GM12878 (cell line): ENCODE measurements at regions not wholly inside any gene's neighbourhood (a gene's known extent, or its start where the extent isn't known, plus 50 kb on each side); places are given as distances from the start of the nearest gene placed in this dataset.

ENCODE experiments used
- ATAC-seq: fragments of 200-7000 bp; cut with Tn5 transposase; 3 replicates; pipeline ENCODE4 v1.9.1; 2020; ENCODE audit warnings: mild to moderate bottlenecking, moderate library complexity
- BruUV-seq: library from RNA; stranded (reverse); fragments of 400-500 nt; replicated peaks from 2 replicates; lab custom pipeline; 2021; lab: Mats Ljungman, UMichigan
- CTCF ChIA-PET: fragments of 300-600 bp; sonication (Branson Sonifier 250); formaldehyde crosslinking; extraction: SDS; loops from one replicate; lab custom pipeline; 2021; ENCODE audit warnings: inconsistent platforms; lab: Yijun Ruan, JAX
- POLR2A ChIA-PET: fragments of 350-600 bp; formaldehyde crosslinking; extraction: SDS; loops from one replicate; lab custom pipeline; 2021; ENCODE audit warnings: inconsistent platforms; lab: Charles Lee
- RAD21 ChIA-PET: fragments of 300-600 bp; sonication (Branson Sonifier 250); formaldehyde crosslinking; loops from one replicate; lab custom pipeline; 2023; ENCODE audit warnings: antibody characterized with exemption; ENCODE audit not compliant: unreplicated experiment; lab: Charles Lee
- SMC1A ChIA-PET: fragments of 300-600 bp; sonication (Branson Sonifier 250); formaldehyde crosslinking; loops from one replicate; lab custom pipeline; 2023; ENCODE audit not compliant: unreplicated experiment, uncharacterized antibody; lab: Charles Lee
- DNase-seq: peaks from one replicate; pipeline ENCODE4 v3.0.0-alpha.2; 2011; ENCODE audit warnings: low read depth, low spot score
- FAIRE-seq: peaks from 3 replicates; lab custom pipeline; 2011; peaks lifted over from hg19 to GRCh38; lab: Jason Lieb, UNC
- H2AFZ ChIP-seq: 2 replicates; pipeline ENCODE4 v1.6.0; 2011; ENCODE audit warnings: low read depth, low read length, control low read depth; ENCODE audit not compliant: control insufficient read depth
- H3K27ac ChIP-seq: 2 replicates; pipeline ENCODE4 v1.5.1; 2011; ENCODE audit warnings: control low read depth; ENCODE audit not compliant: control insufficient read depth, insufficient read depth
- H3K27me3 ChIP-seq, 2 experiments: replicated peaks in 1 of 2; 2 replicates each; pipeline versions ENCODE4 v1.6.0 to v1.6.1; 2011; ENCODE audit warnings: low read length in 1 of 2; ENCODE audit not compliant: control insufficient read depth in 2 of 2, insufficient read depth in 2 of 2
- H3K36me3 ChIP-seq, 2 experiments: 2 replicates each; pipeline ENCODE4 v1.5.1; 2011; ENCODE audit warnings: low read length in 1 of 2; ENCODE audit not compliant: control insufficient read depth in 2 of 2, insufficient read depth in 2 of 2
- H3K4me1 ChIP-seq: 2 replicates; pipeline ENCODE4 v1.6.1; 2011; ENCODE audit warnings: mild to moderate bottlenecking, low read length, moderate library complexity, mixed read lengths; ENCODE audit not compliant: control insufficient read depth, insufficient read depth
- H3K4me2 ChIP-seq: 2 replicates; pipeline ENCODE4 v1.6.0; 2011; ENCODE audit warnings: control low read depth; ENCODE audit not compliant: control insufficient read depth, insufficient read depth
- H3K4me3 ChIP-seq: fragments of 200-600 bp; sonication (generic); 2 replicates; pipeline ENCODE4 v1.5.1; 2016
- H3K79me2 ChIP-seq: 2 replicates; pipeline ENCODE4 v1.6.0; 2011; ENCODE audit warnings: low read length; ENCODE audit not compliant: control insufficient read depth, insufficient read depth
- H3K9ac ChIP-seq: 2 replicates; pipeline ENCODE4 v1.8.0; 2011; ENCODE audit warnings: low read length, control low read depth, mixed read lengths; ENCODE audit not compliant: control insufficient read depth, insufficient read depth
- H3K9me3 ChIP-seq: replicated peaks from 3 replicates; pipeline ENCODE4 v1.5.1; 2011; ENCODE audit warnings: mild to moderate bottlenecking, low read length; ENCODE audit not compliant: control insufficient read depth, insufficient read depth
- H4K20me1 ChIP-seq: 2 replicates; pipeline ENCODE4 v1.6.0; 2011; ENCODE audit not compliant: control insufficient read depth, insufficient read depth
- KDM1A ChIP-seq: fragments of 200-600 bp; sonication (generic); IDR thresholded peaks from 2 replicates; pipeline ENCODE4 v1.6.1; 2016; ENCODE audit warnings: borderline replicate concordance
- KLF5 ChIP-seq: fragments of 450-650 bp; IDR thresholded peaks from 2 replicates; pipeline ENCODE4 v1.6.1; 2014; ENCODE audit warnings: mild to moderate bottlenecking; ENCODE audit not compliant: partially characterized antibody
- MXI1 ChIP-seq: fragments of 150-350 bp; IDR thresholded peaks from 2 replicates; pipeline ENCODE4 v1.6.1; 2011; ENCODE audit warnings: low read depth, mild to moderate bottlenecking, inconsistent platforms, low read length, improper control_type of control experiment
- NFYB ChIP-seq: IDR thresholded peaks from 2 replicates; pipeline ENCODE4 v1.6.1; 2011; ENCODE audit warnings: low read depth, mild to moderate bottlenecking, low read length, improper control_type of control experiment, moderate library complexity; ENCODE audit not compliant: insufficient read depth
- NR2C1 ChIP-seq: fragments of 450-650 bp; IDR thresholded peaks from 2 replicates; pipeline ENCODE4 v1.6.1; 2017; ENCODE audit warnings: antibody characterized with exemption, mild to moderate bottlenecking, moderate library complexity
- STAT1 ChIP-seq: fragments of 450-650 bp; conservative IDR thresholded peaks from 2 replicates; pipeline ENCODE4 v1.6.1; 2014; ENCODE audit warnings: antibody characterized with exemption, mild to moderate bottlenecking
- SUPT20H ChIP-seq: IDR thresholded peaks from 2 replicates; pipeline ENCODE4 v1.6.1; 2011; ENCODE audit warnings: low read depth, mild to moderate bottlenecking, low read length, moderate library complexity, borderline replicate concordance; ENCODE audit not compliant: control insufficient read depth
- SUZ12 ChIP-seq: fragments of 200-600 bp; sonication (generic); IDR thresholded peaks from one replicate; pipeline ENCODE4 v1.6.1; 2018; ENCODE audit warnings: antibody characterized with exemption, mild to moderate bottlenecking; ENCODE audit not compliant: unreplicated experiment
- TCF3 ChIP-seq: IDR thresholded peaks from 2 replicates; pipeline ENCODE4 v1.6.1; 2012; ENCODE audit warnings: low read depth, mild to moderate bottlenecking, low read length, borderline replicate concordance; ENCODE audit not compliant: insufficient read depth
- in situ Hi-C: fragments of 300-500 bp; cut with MboI; formaldehyde crosslinking; loops from 9 replicates; pipeline ENCODE4 v1.14.3; 2018; ENCODE audit warnings: mixed read lengths
- intact Hi-C: fragments of 100-400 bp; cut with micrococcal nuclease; formaldehyde crosslinking; loops from one replicate; pipeline ENCODE4 v1.14.2; 2022; ENCODE audit not compliant: unreplicated experiment
- TF ChIP-seq, protein P1 (sequence below): IDR thresholded peaks from 2 replicates; pipeline ENCODE4 v1.6.1; 2012; ENCODE audit warnings: improper control_type of control experiment, low read depth, low read length; ENCODE audit not compliant: insufficient replicate concordance
- TF ChIP-seq, protein P2 (sequence below): IDR thresholded peaks from 2 replicates; pipeline ENCODE4 v1.6.1; 2011; ENCODE audit warnings: low read depth, mild to moderate bottlenecking, low read length, moderate library complexity, borderline replicate concordance; ENCODE audit errors: extremely low read depth
- TF ChIP-seq, protein P3 (sequence below): fragments of 450-650 bp; IDR thresholded peaks from 2 replicates; pipeline ENCODE4 v1.6.1; 2018; ENCODE audit warnings: mild to moderate bottlenecking, low read depth, moderate library complexity; ENCODE audit not compliant: partially characterized antibody
- TF ChIP-seq, protein P4 (sequence below): IDR thresholded peaks from 2 replicates; pipeline ENCODE4 v1.6.1; 2011; ENCODE audit warnings: mild to moderate bottlenecking, low read depth, low read length, moderate library complexity; ENCODE audit not compliant: insufficient replicate concordance

DNA sequence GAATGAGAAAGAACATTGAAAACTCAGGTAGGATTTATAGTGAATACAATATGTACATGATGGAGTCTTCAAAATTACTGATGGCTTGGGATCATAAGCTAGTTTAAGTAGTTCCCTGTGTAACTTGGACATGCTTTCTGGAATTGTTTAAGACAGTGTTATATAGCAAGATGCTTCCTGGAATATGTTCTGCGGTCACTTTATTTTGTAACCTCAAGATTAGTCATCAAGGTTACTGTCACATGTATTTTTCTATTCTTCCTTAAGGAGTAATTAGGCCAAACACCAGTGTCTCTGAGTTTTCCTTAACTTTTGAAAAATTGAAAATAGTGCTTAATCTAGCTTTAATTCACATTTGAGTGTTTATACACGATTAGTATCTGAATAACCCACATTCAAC lies 760.3 kb upstream of the ARRDC4 start (continued):
- TF ChIP-seq, protein P1, sequence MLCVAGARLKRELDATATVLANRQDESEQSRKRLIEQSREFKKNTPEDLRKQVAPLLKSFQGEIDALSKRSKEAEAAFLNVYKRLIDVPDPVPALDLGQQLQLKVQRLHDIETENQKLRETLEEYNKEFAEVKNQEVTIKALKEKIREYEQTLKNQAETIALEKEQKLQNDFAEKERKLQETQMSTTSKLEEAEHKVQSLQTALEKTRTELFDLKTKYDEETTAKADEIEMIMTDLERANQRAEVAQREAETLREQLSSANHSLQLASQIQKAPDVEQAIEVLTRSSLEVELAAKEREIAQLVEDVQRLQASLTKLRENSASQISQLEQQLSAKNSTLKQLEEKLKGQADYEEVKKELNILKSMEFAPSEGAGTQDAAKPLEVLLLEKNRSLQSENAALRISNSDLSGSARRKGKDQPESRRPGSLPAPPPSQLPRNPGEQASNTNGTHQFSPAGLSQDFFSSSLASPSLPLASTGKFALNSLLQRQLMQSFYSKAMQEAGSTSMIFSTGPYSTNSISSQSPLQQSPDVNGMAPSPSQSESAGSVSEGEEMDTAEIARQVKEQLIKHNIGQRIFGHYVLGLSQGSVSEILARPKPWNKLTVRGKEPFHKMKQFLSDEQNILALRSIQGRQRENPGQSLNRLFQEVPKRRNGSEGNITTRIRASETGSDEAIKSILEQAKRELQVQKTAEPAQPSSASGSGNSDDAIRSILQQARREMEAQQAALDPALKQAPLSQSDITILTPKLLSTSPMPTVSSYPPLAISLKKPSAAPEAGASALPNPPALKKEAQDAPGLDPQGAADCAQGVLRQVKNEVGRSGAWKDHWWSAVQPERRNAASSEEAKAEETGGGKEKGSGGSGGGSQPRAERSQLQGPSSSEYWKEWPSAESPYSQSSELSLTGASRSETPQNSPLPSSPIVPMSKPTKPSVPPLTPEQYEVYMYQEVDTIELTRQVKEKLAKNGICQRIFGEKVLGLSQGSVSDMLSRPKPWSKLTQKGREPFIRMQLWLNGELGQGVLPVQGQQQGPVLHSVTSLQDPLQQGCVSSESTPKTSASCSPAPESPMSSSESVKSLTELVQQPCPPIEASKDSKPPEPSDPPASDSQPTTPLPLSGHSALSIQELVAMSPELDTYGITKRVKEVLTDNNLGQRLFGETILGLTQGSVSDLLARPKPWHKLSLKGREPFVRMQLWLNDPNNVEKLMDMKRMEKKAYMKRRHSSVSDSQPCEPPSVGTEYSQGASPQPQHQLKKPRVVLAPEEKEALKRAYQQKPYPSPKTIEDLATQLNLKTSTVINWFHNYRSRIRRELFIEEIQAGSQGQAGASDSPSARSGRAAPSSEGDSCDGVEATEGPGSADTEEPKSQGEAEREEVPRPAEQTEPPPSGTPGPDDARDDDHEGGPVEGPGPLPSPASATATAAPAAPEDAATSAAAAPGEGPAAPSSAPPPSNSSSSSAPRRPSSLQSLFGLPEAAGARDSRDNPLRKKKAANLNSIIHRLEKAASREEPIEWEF: no peak
- TF ChIP-seq KLF5 (no peak), KDM1A (no peak)

DNA sequence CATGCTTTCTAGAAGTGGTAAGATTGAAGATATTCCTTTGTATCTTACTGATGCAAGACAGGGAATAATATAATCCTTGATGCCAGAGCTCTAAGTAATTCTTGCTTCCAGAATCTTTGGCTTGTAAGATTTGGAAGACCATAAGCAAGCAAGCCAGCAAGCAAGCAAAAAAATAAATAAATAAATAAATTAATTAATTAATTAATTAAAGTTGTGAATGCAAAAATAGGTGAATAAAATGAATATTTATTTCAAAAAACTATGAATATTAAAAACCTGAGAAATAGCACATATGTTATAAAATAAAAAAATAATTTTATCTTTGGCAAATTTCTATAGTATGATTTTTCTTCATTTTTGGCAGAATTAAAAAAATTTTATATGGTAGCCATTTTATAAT lies 750.2 kb upstream of the ARRDC4 start:
- no peaks in the 10 kb centered on the region for H3K4me1 ChIP-seq
- no peak overlapping the region for H3K4me3 ChIP-seq
- ATAC-seq (no peak), FAIRE-seq (no peak), DNase-seq (no peak)
- in situ Hi-C loops: no loop called here
- RAD21 ChIA-PET: interaction anchor here (1.9 to 2.4 kb wide), 2 partner anchors 21 to 23 kb away, joined by 7 to 12 read pairs; no protein-coding TSS in a partner anchor
- no peak overlapping the region for H3K27ac ChIP-seq
- no peak overlapping the region for H2AFZ ChIP-seq
- no peaks in the 10 kb centered on the region for H3K36me3 ChIP-seq
- CTCF ChIA-PET: interaction anchor here (1.5 kb wide), 1 partner anchor 278 kb away, joined by 4 read pairs; no protein-coding TSS in a partner anchor
- H3K27me3 ChIP-seq: no peaks in the 10 kb centered on the region
- H3K4me2 ChIP-seq: no peak overlapping the region
- intact Hi-C loops: no loop called here
- BruUV-seq: no TSS peak
- no peak overlapping the region for H3K9ac ChIP-seq
- SMC1A ChIA-PET: interaction anchor here (0.6 to 5.0 kb wide), 6 partner anchors 8 to 65 kb away, joined by 3 to 31 read pairs (median 5); no protein-coding TSS in a partner anchor
- H3K79me2 ChIP-seq: no peaks in the 10 kb centered on the region
- H3K9me3 ChIP-seq: no peaks in the 10 kb centered on the region
- POLR2A ChIA-PET: no interaction called here
- H4K20me1 ChIP-seq: no peaks in the 10 kb centered on the region
- TF ChIP-seq, protein P2, sequence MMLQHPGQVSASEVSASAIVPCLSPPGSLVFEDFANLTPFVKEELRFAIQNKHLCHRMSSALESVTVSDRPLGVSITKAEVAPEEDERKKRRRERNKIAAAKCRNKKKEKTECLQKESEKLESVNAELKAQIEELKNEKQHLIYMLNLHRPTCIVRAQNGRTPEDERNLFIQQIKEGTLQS: no peak
- TF ChIP-seq SUPT20H (no peak), MXI1 (no peak), SUZ12 (no peak), KDM1A (no peak), NFYB (no peak), STAT1 (no peak), TCF3 (no peak), NR2C1 (no peak)
- TF ChIP-seq, protein P3, sequence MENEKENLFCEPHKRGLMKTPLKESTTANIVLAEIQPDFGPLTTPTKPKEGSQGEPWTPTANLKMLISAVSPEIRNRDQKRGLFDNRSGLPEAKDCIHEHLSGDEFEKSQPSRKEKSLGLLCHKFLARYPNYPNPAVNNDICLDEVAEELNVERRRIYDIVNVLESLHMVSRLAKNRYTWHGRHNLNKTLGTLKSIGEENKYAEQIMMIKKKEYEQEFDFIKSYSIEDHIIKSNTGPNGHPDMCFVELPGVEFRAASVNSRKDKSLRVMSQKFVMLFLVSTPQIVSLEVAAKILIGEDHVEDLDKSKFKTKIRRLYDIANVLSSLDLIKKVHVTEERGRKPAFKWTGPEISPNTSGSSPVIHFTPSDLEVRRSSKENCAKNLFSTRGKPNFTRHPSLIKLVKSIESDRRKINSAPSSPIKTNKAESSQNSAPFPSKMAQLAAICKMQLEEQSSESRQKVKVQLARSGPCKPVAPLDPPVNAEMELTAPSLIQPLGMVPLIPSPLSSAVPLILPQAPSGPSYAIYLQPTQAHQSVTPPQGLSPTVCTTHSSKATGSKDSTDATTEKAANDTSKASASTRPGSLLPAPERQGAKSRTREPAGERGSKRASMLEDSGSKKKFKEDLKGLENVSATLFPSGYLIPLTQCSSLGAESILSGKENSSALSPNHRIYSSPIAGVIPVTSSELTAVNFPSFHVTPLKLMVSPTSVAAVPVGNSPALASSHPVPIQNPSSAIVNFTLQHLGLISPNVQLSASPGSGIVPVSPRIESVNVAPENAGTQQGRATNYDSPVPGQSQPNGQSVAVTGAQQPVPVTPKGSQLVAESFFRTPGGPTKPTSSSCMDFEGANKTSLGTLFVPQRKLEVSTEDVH: no peak
- TF ChIP-seq, protein P4, sequence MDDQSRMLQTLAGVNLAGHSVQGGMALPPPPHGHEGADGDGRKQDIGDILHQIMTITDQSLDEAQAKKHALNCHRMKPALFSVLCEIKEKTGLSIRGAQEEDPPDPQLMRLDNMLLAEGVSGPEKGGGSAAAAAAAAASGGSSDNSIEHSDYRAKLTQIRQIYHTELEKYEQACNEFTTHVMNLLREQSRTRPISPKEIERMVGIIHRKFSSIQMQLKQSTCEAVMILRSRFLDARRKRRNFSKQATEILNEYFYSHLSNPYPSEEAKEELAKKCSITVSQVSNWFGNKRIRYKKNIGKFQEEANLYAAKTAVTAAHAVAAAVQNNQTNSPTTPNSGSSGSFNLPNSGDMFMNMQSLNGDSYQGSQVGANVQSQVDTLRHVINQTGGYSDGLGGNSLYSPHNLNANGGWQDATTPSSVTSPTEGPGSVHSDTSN: no peak
